HCT116 (cell line): ENCODE measurements at regions not wholly inside any gene's neighbourhood (a gene's known extent, or its start where the extent isn't known, plus 50 kb on each side); places are given as distances from the start of the nearest gene placed in this dataset.

ENCODE experiments used
- RAD21 ChIP-seq: IDR thresholded peaks from 2 replicates; pipeline ENCODE4 v1.6.1; 2012; ENCODE audit warnings: low read depth, mild to moderate bottlenecking
- SRF ChIP-seq: IDR thresholded peaks from 2 replicates; pipeline ENCODE4 v1.6.1; 2012; ENCODE audit warnings: low read depth
- ZBTB33 ChIP-seq: IDR thresholded peaks from 2 replicates; pipeline ENCODE4 v1.6.1; 2011; ENCODE audit warnings: mild to moderate bottlenecking, low read length, moderate library complexity; ENCODE audit not compliant: insufficient replicate concordance; ENCODE audit errors: extremely low read depth
- TF ChIP-seq, protein P1 (sequence below), 3 experiments: fragments of 200-600 bp in 1 of 3; sonication (generic) in 1 of 3; IDR thresholded peaks in 2 of 3; conservative IDR thresholded peaks in 1 of 3; 2 replicates each; pipeline ENCODE4 v1.5.1; 2012 to 2017; ENCODE audit warnings: low read depth in 2 of 3, low read length in 2 of 3, antibody characterized with exemption in 1 of 3, borderline replicate concordance in 1 of 3, control low read depth in 1 of 3, mild to moderate bottlenecking in 1 of 3, mixed read lengths in 1 of 3, mixed run types in 1 of 3, moderate library complexity in 1 of 3; ENCODE audit not compliant: insufficient read depth in 1 of 3

GRCh38 chr5:7330256-7330655 is 65.7 kb upstream of the ADCY2 start:
- TF ChIP-seq, protein P1, sequence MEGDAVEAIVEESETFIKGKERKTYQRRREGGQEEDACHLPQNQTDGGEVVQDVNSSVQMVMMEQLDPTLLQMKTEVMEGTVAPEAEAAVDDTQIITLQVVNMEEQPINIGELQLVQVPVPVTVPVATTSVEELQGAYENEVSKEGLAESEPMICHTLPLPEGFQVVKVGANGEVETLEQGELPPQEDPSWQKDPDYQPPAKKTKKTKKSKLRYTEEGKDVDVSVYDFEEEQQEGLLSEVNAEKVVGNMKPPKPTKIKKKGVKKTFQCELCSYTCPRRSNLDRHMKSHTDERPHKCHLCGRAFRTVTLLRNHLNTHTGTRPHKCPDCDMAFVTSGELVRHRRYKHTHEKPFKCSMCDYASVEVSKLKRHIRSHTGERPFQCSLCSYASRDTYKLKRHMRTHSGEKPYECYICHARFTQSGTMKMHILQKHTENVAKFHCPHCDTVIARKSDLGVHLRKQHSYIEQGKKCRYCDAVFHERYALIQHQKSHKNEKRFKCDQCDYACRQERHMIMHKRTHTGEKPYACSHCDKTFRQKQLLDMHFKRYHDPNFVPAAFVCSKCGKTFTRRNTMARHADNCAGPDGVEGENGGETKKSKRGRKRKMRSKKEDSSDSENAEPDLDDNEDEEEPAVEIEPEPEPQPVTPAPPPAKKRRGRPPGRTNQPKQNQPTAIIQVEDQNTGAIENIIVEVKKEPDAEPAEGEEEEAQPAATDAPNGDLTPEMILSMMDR (IDR thresholded peaks at IDR 0.05 in 2 of 3, conservative IDR thresholded peaks at IDR 0.05 in 1 of 3; ENCODE audit: borderline replicate concordance in 1 of 3, insufficient read depth in 1 of 3, low read depth in 2 of 3, low read length in 2 of 3): no peak
- TF ChIP-seq RAD21: no peak
- no peak for TF ChIP-seq SRF
- no peak for TF ChIP-seq ZBTB33
